ENCODE measurements at regions not wholly inside any gene's neighbourhood (a gene's known extent, or its start where the extent isn't known, plus 50 kb on each side); places are given as distances from the start of the nearest gene placed in this dataset.

DNA sequence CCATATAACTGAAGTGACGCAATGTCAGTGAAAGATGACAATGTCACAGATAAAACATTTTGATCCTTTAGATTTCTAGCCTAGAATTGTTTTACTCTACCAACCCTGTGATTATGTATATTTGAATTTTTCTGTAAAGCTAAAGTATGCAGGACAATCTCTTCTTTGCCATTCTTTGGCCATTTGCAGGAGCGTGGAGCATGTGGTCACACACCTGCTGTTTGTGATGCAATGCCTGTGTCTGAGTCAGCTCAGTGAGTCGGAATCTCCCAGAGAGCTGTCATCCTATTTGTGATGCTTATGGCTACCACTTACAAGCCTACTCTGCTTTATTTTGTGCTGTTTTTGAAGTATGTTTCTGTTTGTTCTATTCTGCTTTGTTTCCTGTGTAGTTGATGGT, 214.5 kb downstream of the NAF1 start:
- no peak for TF ChIP-seq FOXM1 (IDR thresholded peaks at IDR 0.05; ENCODE audit: borderline replicate concordance)
- no peak for TF ChIP-seq L3MBTL2 (conservative IDR thresholded peaks at IDR 0.05)
- TF ChIP-seq CTBP1 (IDR thresholded peaks at IDR 0.05; ENCODE audit: borderline replicate concordance), result no peak
- TF ChIP-seq, protein P1, sequence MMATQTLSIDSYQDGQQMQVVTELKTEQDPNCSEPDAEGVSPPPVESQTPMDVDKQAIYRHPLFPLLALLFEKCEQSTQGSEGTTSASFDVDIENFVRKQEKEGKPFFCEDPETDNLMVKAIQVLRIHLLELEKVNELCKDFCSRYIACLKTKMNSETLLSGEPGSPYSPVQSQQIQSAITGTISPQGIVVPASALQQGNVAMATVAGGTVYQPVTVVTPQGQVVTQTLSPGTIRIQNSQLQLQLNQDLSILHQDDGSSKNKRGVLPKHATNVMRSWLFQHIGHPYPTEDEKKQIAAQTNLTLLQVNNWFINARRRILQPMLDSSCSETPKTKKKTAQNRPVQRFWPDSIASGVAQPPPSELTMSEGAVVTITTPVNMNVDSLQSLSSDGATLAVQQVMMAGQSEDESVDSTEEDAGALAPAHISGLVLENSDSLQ (IDR thresholded peaks at IDR 0.05), result no peak
- TF ChIP-seq ELF4 (IDR thresholded peaks at IDR 0.05), result no peak
- no peak for TF ChIP-seq SUZ12 (IDR thresholded peaks at IDR 0.05)
